ENCODE measurements at regions not wholly inside any gene's neighbourhood (a gene's known extent, or its start where the extent isn't known, plus 50 kb on each side); places are given as distances from the start of the nearest gene placed in this dataset.
"Not testable (repeated sequence)": the region's sequence is repeated elsewhere in the genome, so short reads cannot be mapped to it uniquely, and the experiment has no call there.

- Histone ChIP-seq H3K9me3 (replicated peaks; ENCODE audit: control insufficient read depth, insufficient read depth, low read depth, low read length) (no peaks in the 10 kb centered on the region), H3K79me2 (ENCODE audit: control insufficient read depth, insufficient read depth, low read length) (no peaks in the 10 kb centered on the region), H3K4me2 (ENCODE audit: insufficient read depth, low read length) (no peak overlapping the region), H3K9ac (ENCODE audit: insufficient read depth in 1 of 2, low read depth in 2 of 2, low read length in 2 of 2) (no peak overlapping the region), H2AFZ (ENCODE audit: low read depth, low read length) (no peak overlapping the region), H3K27me3 (ENCODE audit: control insufficient read depth in 2 of 2, insufficient read depth in 2 of 2, low read length in 2 of 2) (no peaks in the 10 kb centered on the region), H3K27ac (ENCODE audit: extremely low read depth, low read depth, low read length) (no peak overlapping the region), H4K20me1 (replicated peaks; ENCODE audit: control insufficient read depth, insufficient read depth, low read length) (no peaks in the 10 kb centered on the region), H3K4me3 (no peak overlapping the region), H3K4me1 (replicated peaks in 1 of 2; ENCODE audit: control insufficient read depth in 2 of 2, insufficient read depth in 2 of 2, low read length in 2 of 2) (no peaks in the 10 kb centered on the region), H3K36me3 (ENCODE audit: control insufficient read depth, insufficient read depth, low read length) (no peaks in the 10 kb centered on the region), H3K9me1 (ENCODE audit: control insufficient read depth, insufficient read depth, low read length) (no peaks in the 10 kb centered on the region)
- TF ChIP-seq CC2D1A (IDR thresholded peaks at IDR 0.05) = no peak
- no peak for TF ChIP-seq BRD4 (IDR thresholded peaks at IDR 0.05)
- TF ChIP-seq BHLHE40 (IDR thresholded peaks at IDR 0.05; ENCODE audit: low read length) = no peak
- TF ChIP-seq JUNB (CRISPR knock-in tag; conservative IDR thresholded peaks at IDR 0.05) = no peak
- no peak for TF ChIP-seq DMBX1 (CRISPR knock-in tag; IDR thresholded peaks at IDR 0.05; ENCODE audit: borderline replicate concordance)
- no peak for TF ChIP-seq MYC (IDR thresholded peaks at IDR 0.05; ENCODE audit: low read depth, low read length)
- no peak for TF ChIP-seq MYC (CRISPR knock-in tag; IDR thresholded peaks at IDR 0.05; ENCODE audit: borderline replicate concordance, low read depth)
- no peak for TF ChIP-seq CBX5 (IDR thresholded peaks at IDR 0.05; ENCODE audit: borderline replicate concordance, low read depth)
- TF ChIP-seq HNRNPUL1 (IDR thresholded peaks at IDR 0.05; ENCODE audit: low read length) = no peak
- TF ChIP-seq HOXB6 (CRISPR knock-in tag; IDR thresholded peaks at IDR 0.05; ENCODE audit: borderline replicate concordance) = no peak
- no peak for TF ChIP-seq KAT2B (IDR thresholded peaks at IDR 0.05; ENCODE audit: low read depth, low read length)
- no peak for TF ChIP-seq RBM22 (IDR thresholded peaks at IDR 0.05; ENCODE audit: low read depth, low read length, poor library complexity, severe bottlenecking)
- TF ChIP-seq MITF (IDR thresholded peaks at IDR 0.05) = no peak
- TF ChIP-seq TCF7 (IDR thresholded peaks at IDR 0.05; ENCODE audit: borderline replicate concordance) = no peak
- no TSS peak for BruUV-seq (replicated peaks)
- FAIRE-seq (no peak), ATAC-seq (no peak), DNase-seq (ENCODE audit: extremely low read depth in 1 of 4, low spot score in 3 of 4) (no peak)
- CTCF ChIA-PET (ENCODE audit: low intra/inter-chr PET ratio) = no interaction called here
- in situ Hi-C loops (cut with MboI) (no loop called here), intact Hi-C loops (cut with micrococcal nuclease) (no loop called here)
- POLR2A ChIA-PET = no interaction called here
- 0% methylated on average over 3 of the region's 3 CpGs for WGBS (ENCODE audit: insufficient coverage, low coverage, missing lambda C conversion rate)
Observed at GRCh38 chrX:93120805-93121204, 552.6 kb downstream of the NAP1L3 start.

- DNase-seq (ENCODE audit: extremely low read depth in 1 of 4, low spot score in 3 of 4); ATAC-seq; intact Hi-C loops (cut with micrococcal nuclease); H3K9me1 ChIP-seq (ENCODE audit: control insufficient read depth, insufficient read depth, low read length); H3K4me1 ChIP-seq (replicated peaks in 1 of 2; ENCODE audit: control insufficient read depth in 2 of 2, insufficient read depth in 2 of 2, low read length in 2 of 2); FAIRE-seq; H3K36me3 ChIP-seq (ENCODE audit: control insufficient read depth, insufficient read depth, low read length); H3K79me2 ChIP-seq (ENCODE audit: control insufficient read depth, insufficient read depth, low read length); H3K4me2 ChIP-seq (ENCODE audit: insufficient read depth, low read length); H3K4me3 ChIP-seq; H2AFZ ChIP-seq (ENCODE audit: low read depth, low read length); BruUV-seq (replicated peaks); CTCF ChIA-PET (ENCODE audit: low intra/inter-chr PET ratio); H3K27me3 ChIP-seq (ENCODE audit: control insufficient read depth in 2 of 2, insufficient read depth in 2 of 2, low read length in 2 of 2); POLR2A ChIA-PET; H3K9ac ChIP-seq (ENCODE audit: insufficient read depth in 1 of 2, low read depth in 2 of 2, low read length in 2 of 2); H3K9me3 ChIP-seq (replicated peaks; ENCODE audit: control insufficient read depth, insufficient read depth, low read depth, low read length); in situ Hi-C loops (cut with MboI); H3K27ac ChIP-seq (ENCODE audit: extremely low read depth, low read depth, low read length); H4K20me1 ChIP-seq (replicated peaks; ENCODE audit: control insufficient read depth, insufficient read depth, low read length): not testable (repeated sequence)
- whole genome bisulfite sequencing (ENCODE audit: insufficient coverage, low coverage, missing lambda C conversion rate) = 0% methylated on average over 2 of the region's 5 CpGs
Observed at GRCh38 chrX:93103353-93104067, 569.9 kb downstream of the NAP1L3 start.

Measured in K562 (cell line).